Brain microvascular endothelial cell (primary cell): ENCODE measurements at regions not wholly inside any gene's neighbourhood (a gene's known extent, or its start where the extent isn't known, plus 50 kb on each side); places are given as distances from the start of the nearest gene placed in this dataset.

Source experiments
- DNase-seq: peaks from one replicate; pipeline ENCODE4 v3.0.0-alpha.2; 2020
- H3K27ac ChIP-seq: fragments of 250-450 bp; sonication (Bioruptor Pico); 2 replicates; pipeline ENCODE4 v1.5.1; 2020; ENCODE audit warnings: mild to moderate bottlenecking, moderate library complexity
- H3K27me3 ChIP-seq: fragments of 250-450 bp; sonication (Bioruptor Pico); replicated peaks from 2 replicates; pipeline ENCODE4 v1.5.1; 2020; ENCODE audit warnings: mild to moderate bottlenecking
- H3K36me3 ChIP-seq: fragments of 250-450 bp; sonication (Bioruptor Pico); replicated peaks from 2 replicates; pipeline ENCODE4 v1.5.1; 2020; ENCODE audit warnings: mild to moderate bottlenecking
- H3K4me3 ChIP-seq: 2 replicates; pipeline ENCODE4 v1.5.1; 2011; ENCODE audit warnings: low read depth, mild to moderate bottlenecking, control low read depth, low read length, moderate library complexity
- in situ Hi-C: cut with HindIII; loops from 2 replicates; pipeline ENCODE4 v1.10.0; 2017; ENCODE audit warnings: low sequenced_read_pairs, low pct_ligation_motif_present
- TF ChIP-seq, protein P1 (sequence below): IDR thresholded peaks from 2 replicates; pipeline ENCODE4 v1.5.1; 2011; ENCODE audit warnings: low read depth, mild to moderate bottlenecking, moderate library complexity, low read length, control low read depth, inconsistent platforms; ENCODE audit errors: missing control alignments

DNA sequence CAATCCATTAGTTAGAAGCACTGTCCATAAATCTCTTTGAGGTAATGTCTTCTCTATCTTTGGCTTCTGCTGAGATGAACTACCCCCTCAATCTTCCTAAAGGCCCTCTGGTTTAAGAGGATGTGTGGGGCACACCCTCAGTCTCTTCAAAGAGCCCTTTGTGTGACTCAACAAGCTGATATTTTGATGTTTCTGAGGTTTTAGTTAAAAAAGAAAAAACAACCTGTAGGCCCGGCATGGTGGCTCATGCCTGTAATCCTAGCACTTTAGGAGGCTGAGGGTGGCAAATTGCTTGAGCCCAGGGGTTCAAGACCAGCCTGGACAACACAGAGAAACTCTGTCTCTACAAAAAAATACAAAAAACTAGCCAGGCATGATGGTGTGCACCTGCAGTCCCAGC, 593.5 kb downstream of the TMEM182 start:
- in situ Hi-C loops, result no loop called here
- Histone ChIP-seq H3K36me3 (no peaks in the 10 kb centered on the region), H3K27me3 (no peaks in the 10 kb centered on the region), H3K27ac (no peak overlapping the region), H3K4me3 (no peak overlapping the region)
- TF ChIP-seq, protein P1, sequence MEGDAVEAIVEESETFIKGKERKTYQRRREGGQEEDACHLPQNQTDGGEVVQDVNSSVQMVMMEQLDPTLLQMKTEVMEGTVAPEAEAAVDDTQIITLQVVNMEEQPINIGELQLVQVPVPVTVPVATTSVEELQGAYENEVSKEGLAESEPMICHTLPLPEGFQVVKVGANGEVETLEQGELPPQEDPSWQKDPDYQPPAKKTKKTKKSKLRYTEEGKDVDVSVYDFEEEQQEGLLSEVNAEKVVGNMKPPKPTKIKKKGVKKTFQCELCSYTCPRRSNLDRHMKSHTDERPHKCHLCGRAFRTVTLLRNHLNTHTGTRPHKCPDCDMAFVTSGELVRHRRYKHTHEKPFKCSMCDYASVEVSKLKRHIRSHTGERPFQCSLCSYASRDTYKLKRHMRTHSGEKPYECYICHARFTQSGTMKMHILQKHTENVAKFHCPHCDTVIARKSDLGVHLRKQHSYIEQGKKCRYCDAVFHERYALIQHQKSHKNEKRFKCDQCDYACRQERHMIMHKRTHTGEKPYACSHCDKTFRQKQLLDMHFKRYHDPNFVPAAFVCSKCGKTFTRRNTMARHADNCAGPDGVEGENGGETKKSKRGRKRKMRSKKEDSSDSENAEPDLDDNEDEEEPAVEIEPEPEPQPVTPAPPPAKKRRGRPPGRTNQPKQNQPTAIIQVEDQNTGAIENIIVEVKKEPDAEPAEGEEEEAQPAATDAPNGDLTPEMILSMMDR, result no peak
- DNase-seq, result no peak

DNA sequence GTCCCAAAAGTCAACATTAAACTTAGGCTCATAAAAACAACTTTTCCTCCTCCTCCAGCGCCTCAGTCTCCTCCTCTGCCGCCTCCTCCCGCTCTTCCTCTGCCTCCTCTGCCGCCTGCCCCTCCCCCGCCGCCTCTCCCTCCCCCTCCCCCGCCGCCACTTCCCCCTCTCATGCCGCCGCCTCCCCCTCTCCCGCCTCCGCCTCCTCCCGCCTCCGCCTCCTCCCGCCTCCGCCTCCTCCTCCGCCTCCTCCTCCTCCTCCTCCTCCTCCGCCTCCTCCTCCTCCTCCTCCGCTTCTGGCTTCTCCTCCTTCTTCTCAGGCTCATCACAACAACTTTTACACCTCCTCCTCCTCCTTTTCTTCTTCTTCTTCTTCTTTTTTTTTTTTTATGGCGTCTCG, 599.9 kb downstream of the TMEM182 start:
- TF ChIP-seq, protein P1, result no peak

GRCh38 chr2:103363639-103364038, 601.8 kb downstream of the TMEM182 start:
- Histone ChIP-seq H3K36me3 (no peaks in the 10 kb centered on the region), H3K27ac (no peak overlapping the region), H3K4me3 (no peak overlapping the region), H3K27me3 (no peaks in the 10 kb centered on the region)
- in situ Hi-C loops, result no loop called here
- TF ChIP-seq, protein P1, result no peak
- DNase-seq, result no peak

More for the DNA sequence above, 599.9 kb downstream of the TMEM182 start:
- no peak for DNase-seq
- in situ Hi-C loops, result no loop called here
- H3K4me3 ChIP-seq, result no peak overlapping the region
- H3K27me3 ChIP-seq, result no peaks in the 10 kb centered on the region
- H3K27ac ChIP-seq, result no peak overlapping the region
- no peaks in the 10 kb centered on the region for H3K36me3 ChIP-seq

DNA sequence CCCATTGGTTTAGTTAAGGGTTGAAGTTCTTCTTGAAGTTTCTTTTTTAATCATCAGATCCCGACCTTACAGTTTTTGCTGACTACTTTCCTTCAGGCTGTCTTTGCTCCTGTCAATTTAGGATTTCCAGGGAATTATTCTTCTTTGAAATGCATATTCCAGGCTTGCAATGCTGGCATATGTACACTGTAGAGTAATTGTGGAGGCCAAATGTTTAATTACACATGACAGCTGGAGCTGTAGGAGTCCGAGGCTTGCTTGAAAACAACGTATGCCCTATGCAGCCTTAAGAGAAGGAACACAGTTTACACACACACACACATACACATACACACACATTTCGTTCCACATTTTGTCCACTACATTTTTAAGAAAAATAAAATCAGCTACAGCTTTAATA, 602.3 kb downstream of the TMEM182 start:
- in situ Hi-C loops, result no loop called here

GRCh38 chr2:103365071-103365470, 603.2 kb downstream of the TMEM182 start:
- H3K36me3 ChIP-seq, result no peaks in the 10 kb centered on the region
- no peaks in the 10 kb centered on the region for H3K27me3 ChIP-seq
- no peak overlapping the region for H3K27ac ChIP-seq
- no peak overlapping the region for H3K4me3 ChIP-seq
- in situ Hi-C loops, result no loop called here
- DNase-seq, result no peak
- TF ChIP-seq, protein P1, result no peak

More for the DNA sequence above, 602.3 kb downstream of the TMEM182 start:
- no peak overlapping the region for H3K27ac ChIP-seq
- TF ChIP-seq, protein P1, result no peak
- H3K36me3 ChIP-seq, result no peaks in the 10 kb centered on the region
- no peaks in the 10 kb centered on the region for H3K27me3 ChIP-seq
- H3K4me3 ChIP-seq, result no peak overlapping the region
- DNase-seq, result no peak

DNA sequence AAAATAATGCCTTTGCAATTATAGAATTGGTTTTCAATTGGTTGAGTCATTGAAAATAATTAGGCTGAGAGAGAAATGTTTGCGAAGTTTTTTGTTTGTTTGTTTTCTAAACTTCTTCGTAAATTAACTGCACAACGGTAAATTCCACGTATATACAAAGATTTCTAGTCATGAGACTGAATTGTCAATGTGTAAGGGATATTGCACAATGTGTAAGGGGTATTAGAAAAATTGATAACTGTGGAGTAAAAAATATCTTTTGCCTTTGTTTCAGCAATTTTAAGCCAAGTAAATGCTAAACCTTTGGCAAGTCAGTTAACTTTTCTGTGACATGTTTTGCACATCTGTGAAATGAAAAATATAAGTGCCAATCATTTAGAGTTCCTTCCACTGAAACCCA, 606.0 kb downstream of the TMEM182 start:
- in situ Hi-C loops, result no loop called here
- H3K36me3 ChIP-seq, result no peaks in the 10 kb centered on the region
- H3K27ac ChIP-seq, result no peak overlapping the region
- no peaks in the 10 kb centered on the region for H3K27me3 ChIP-seq
- no peak overlapping the region for H3K4me3 ChIP-seq
- TF ChIP-seq, protein P1, result no peak
- DNase-seq, result no peak
